ENCODE measurements at regions not wholly inside any gene's neighbourhood (a gene's known extent, or its start where the extent isn't known, plus 50 kb on each side); places are given as distances from the start of the nearest gene placed in this dataset.

DNA sequence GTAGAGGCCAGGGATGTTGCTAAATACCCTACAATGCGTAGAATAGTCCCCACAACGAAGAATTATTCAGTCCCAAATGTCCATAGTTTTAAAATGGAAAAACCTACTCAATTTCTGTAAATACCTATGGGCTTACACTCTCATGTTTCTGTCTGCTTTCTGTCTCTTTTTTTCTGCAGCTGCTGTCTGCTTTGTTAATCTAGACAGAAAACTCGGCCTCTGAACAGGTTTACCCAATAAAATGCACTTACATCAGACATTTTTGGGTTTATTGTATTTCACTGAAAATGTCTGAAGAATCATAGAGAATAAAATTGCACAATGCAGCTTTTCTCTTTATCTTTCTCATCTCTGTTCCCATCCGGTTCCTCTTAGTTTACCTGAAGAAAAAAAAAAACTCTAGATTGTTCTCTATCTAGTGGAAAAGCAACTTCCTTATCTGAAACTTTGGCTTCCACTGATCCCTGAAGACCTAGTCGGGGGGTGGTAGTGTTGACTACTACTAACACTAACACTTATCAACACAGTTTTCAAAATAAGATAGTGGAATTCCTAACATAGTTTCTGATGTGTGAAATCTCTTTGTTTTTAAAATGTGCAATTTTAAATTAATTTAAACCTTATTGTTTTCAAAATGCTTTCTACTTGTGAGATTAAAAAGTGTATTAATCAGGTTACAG is 76.9 kb upstream of the CCDC190 start:
- no peak for TF ChIP-seq EZH2 (IDR thresholded peaks at IDR 0.05; ENCODE audit: borderline replicate concordance, low read depth, low read length, poor library complexity, severe bottlenecking)
- TF ChIP-seq CTCF (conservative IDR thresholded peaks at IDR 0.05; ENCODE audit: low read depth, low read length): no peak
